ENCODE measurements at regions not wholly inside any gene's neighbourhood (a gene's known extent, or its start where the extent isn't known, plus 50 kb on each side); places are given as distances from the start of the nearest gene placed in this dataset.

DNA sequence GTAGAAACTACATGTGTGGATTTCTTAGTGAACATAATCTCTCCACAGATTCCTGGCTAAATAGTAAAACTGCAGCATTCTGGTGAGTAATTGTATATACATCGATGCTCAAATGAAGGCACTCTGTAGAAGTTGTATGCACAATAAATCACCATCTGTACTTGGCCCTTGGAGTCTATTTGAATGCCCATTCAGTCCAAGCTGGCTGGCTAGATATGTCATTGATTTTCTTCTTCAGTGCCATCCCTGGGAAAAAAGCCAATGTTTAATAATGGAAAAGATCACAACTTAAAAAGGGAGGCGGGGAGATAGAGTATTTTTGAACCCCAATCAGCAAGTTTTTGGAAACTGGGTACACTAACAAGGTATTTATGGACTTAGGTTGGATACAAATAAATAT is 381.0 kb upstream of the TEX13C start:
- Mint-ChIP-seq H3K4me3 (ENCODE audit: low read depth) (no peak overlapping the region), H3K36me3 (ENCODE audit: insufficient read depth) (no peaks in the 10 kb centered on the region), H3K27me3 (no peaks in the 10 kb centered on the region), H3K4me1 (ENCODE audit: low read depth) (peaks cover 13% of the 10 kb centered on the region), H3K27ac (no peak overlapping the region), H3K9me3 (ENCODE audit: low read depth) (no peaks in the 10 kb centered on the region)
- TF ChIP-seq, protein P1, sequence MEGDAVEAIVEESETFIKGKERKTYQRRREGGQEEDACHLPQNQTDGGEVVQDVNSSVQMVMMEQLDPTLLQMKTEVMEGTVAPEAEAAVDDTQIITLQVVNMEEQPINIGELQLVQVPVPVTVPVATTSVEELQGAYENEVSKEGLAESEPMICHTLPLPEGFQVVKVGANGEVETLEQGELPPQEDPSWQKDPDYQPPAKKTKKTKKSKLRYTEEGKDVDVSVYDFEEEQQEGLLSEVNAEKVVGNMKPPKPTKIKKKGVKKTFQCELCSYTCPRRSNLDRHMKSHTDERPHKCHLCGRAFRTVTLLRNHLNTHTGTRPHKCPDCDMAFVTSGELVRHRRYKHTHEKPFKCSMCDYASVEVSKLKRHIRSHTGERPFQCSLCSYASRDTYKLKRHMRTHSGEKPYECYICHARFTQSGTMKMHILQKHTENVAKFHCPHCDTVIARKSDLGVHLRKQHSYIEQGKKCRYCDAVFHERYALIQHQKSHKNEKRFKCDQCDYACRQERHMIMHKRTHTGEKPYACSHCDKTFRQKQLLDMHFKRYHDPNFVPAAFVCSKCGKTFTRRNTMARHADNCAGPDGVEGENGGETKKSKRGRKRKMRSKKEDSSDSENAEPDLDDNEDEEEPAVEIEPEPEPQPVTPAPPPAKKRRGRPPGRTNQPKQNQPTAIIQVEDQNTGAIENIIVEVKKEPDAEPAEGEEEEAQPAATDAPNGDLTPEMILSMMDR (IDR thresholded peaks at IDR 0.05; ENCODE audit: unreplicated experiment): no peak
- no peak for DNase-seq (ENCODE audit: low spot score, unreplicated experiment)

GRCh38 chrX:124940531-124940930 is 379.1 kb upstream of the TEX13C start:
- H3K4me1 Mint-ChIP-seq (ENCODE audit: low read depth): peaks cover 8% of the 10 kb centered on the region
- H3K9me3 Mint-ChIP-seq (ENCODE audit: low read depth): no peaks in the 10 kb centered on the region
- no peak for DNase-seq (ENCODE audit: low spot score, unreplicated experiment)
- TF ChIP-seq, protein P1 (IDR thresholded peaks at IDR 0.05; ENCODE audit: unreplicated experiment): no peak
- H3K4me3 Mint-ChIP-seq (ENCODE audit: low read depth): no peak overlapping the region
- H3K27ac Mint-ChIP-seq: no peak overlapping the region
- H3K36me3 Mint-ChIP-seq (ENCODE audit: insufficient read depth): no peaks in the 10 kb centered on the region
- H3K27me3 Mint-ChIP-seq: no peaks in the 10 kb centered on the region

DNA sequence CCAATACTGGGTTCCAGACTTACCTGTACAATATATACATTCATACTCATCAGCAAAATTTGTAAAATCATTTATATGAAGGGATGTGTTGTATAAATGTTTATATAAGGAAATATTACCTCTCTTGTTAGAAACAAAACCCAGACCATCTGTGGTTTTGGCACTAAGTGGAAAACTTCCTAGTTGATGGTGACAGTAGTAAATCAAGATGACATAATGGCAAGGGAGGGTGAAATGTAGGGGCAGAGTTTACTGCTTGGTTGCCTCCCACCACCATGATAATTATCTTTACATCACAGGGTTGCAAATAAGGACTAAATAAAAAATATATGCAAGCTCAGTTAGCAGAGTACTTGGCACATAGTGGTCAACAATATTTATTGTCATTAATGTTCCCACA is 365.3 kb upstream of the TEX13C start:
- TF ChIP-seq, protein P1 (IDR thresholded peaks at IDR 0.05; ENCODE audit: unreplicated experiment): no peak
- H3K27me3 Mint-ChIP-seq: peaks cover 4% of the 10 kb centered on the region
- H3K4me1 Mint-ChIP-seq (ENCODE audit: low read depth): no peaks in the 10 kb centered on the region
- no peaks in the 10 kb centered on the region for H3K9me3 Mint-ChIP-seq (ENCODE audit: low read depth)
- H3K4me3 Mint-ChIP-seq (ENCODE audit: low read depth): no peak overlapping the region
- no peak overlapping the region for H3K27ac Mint-ChIP-seq
- no peak for DNase-seq (ENCODE audit: low spot score, unreplicated experiment)
- H3K36me3 Mint-ChIP-seq (ENCODE audit: insufficient read depth): no peaks in the 10 kb centered on the region

GRCh38 chrX:124960454-124960853 is 359.2 kb upstream of the TEX13C start:
- Mint-ChIP-seq H3K9me3 (ENCODE audit: low read depth) (no peaks in the 10 kb centered on the region), H3K36me3 (ENCODE audit: insufficient read depth) (no peaks in the 10 kb centered on the region), H3K4me1 (ENCODE audit: low read depth) (no peaks in the 10 kb centered on the region), H3K27ac (no peak overlapping the region), H3K4me3 (ENCODE audit: low read depth) (no peak overlapping the region), H3K27me3 (peaks cover 4% of the 10 kb centered on the region)
- DNase-seq (ENCODE audit: low spot score, unreplicated experiment): no peak
- TF ChIP-seq, protein P1 (IDR thresholded peaks at IDR 0.05; ENCODE audit: unreplicated experiment): no peak

- peaks cover 4% of the 10 kb centered on the region for H3K27me3 Mint-ChIP-seq
- peaks cover 3% of the 10 kb centered on the region for H3K9me3 Mint-ChIP-seq (ENCODE audit: low read depth)
- no peaks in the 10 kb centered on the region for H3K4me1 Mint-ChIP-seq (ENCODE audit: low read depth)
- no peak within 1 kb of the TSS for H3K4me3 Mint-ChIP-seq (ENCODE audit: low read depth)
- TF ChIP-seq, protein P1 (IDR thresholded peaks at IDR 0.05; ENCODE audit: unreplicated experiment): no peak
- no peak for DNase-seq (ENCODE audit: low spot score, unreplicated experiment)
- H3K27ac Mint-ChIP-seq: no peak within 1 kb of the TSS
- no peaks in the 10 kb centered on the region for H3K36me3 Mint-ChIP-seq (ENCODE audit: insufficient read depth)
Measured at GRCh38 chrX:124963717-124964116, 356.0 kb upstream of the TEX13C start, which contains the start of gene TENM1. TSS of gene TENM1 (minus strand) at chrX:124963817.
